Lower leg skin (tissue), 3 donors: ENCODE measurements at regions not wholly inside any gene's neighbourhood (a gene's known extent, or its start where the extent isn't known, plus 50 kb on each side); places are given as distances from the start of the nearest gene placed in this dataset.

Experiments
- POLR2A ChIP-seq, 2 donors: fragments of 450-650 bp; IDR thresholded peaks; one replicate each; pipeline ENCODE4 v1.6.1; 2016 to 2017; ENCODE audit warnings: antibody characterized with exemption in 2 of 2, mild to moderate bottlenecking in 1 of 2, moderate library complexity in 1 of 2
- TF ChIP-seq, protein P1 (sequence below), 3 donors: fragments of 450-650 bp; IDR thresholded peaks; one replicate each; pipeline ENCODE4 v1.5.1; 2016; ENCODE audit warnings: antibody characterized with exemption in 3 of 3, mild to moderate bottlenecking in 3 of 3, moderate library complexity in 2 of 3

DNA sequence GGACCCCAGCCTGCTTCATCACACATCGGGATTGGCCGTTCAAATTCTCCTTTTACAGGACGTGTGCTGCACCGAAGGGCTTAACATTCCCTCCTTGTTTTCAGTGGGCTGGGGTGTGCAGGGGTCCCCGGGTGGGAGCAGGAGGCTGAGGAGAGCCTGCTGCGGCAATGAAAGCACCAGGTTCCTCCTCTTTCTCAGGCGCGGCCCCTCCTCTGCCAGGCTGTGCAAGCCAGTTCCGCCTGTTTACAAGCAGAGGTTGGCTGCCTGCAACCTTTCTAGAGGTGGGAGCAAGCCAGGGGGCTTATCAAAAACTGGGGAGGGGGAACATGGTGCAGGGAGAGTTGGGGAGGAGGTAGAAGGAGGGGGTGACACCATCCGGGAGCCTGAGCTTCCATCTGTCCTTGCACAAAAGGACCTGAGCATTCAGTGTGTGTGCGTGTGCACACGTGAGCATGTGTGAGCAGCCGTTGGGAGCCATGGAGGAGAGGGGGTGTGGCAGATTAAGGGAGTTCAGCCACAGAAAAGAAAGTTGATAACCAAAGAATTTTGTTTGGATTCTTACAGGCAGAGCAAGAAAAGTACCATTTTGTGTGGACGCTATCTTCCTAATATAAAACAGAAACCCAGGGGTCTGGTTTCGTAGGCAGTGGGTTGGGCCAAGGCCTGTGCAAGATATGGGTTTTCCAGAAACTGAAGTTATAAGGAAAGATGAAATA is 108.8 kb upstream of the RFLNA start:
- TF ChIP-seq, protein P1, sequence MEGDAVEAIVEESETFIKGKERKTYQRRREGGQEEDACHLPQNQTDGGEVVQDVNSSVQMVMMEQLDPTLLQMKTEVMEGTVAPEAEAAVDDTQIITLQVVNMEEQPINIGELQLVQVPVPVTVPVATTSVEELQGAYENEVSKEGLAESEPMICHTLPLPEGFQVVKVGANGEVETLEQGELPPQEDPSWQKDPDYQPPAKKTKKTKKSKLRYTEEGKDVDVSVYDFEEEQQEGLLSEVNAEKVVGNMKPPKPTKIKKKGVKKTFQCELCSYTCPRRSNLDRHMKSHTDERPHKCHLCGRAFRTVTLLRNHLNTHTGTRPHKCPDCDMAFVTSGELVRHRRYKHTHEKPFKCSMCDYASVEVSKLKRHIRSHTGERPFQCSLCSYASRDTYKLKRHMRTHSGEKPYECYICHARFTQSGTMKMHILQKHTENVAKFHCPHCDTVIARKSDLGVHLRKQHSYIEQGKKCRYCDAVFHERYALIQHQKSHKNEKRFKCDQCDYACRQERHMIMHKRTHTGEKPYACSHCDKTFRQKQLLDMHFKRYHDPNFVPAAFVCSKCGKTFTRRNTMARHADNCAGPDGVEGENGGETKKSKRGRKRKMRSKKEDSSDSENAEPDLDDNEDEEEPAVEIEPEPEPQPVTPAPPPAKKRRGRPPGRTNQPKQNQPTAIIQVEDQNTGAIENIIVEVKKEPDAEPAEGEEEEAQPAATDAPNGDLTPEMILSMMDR (IDR thresholded peaks at IDR 0.05), result no peak
- no peak for TF ChIP-seq POLR2A (IDR thresholded peaks at IDR 0.05)
